Lung (tissue), 11 donors: ENCODE measurements at regions not wholly inside any gene's neighbourhood (a gene's known extent, or its start where the extent isn't known, plus 50 kb on each side); places are given as distances from the start of the nearest gene placed in this dataset.

Source experiments
- ATAC-seq: fragments of 200-7000 bp; cut with Tn5 transposase; one replicate; pipeline ENCODE4 v1.9.1; 2020; ENCODE audit warnings: moderate number of reproducible peaks; ENCODE audit not compliant: insufficient read depth, low FRiP score
- DNase-seq, 3 donors: peaks; one replicate each; pipeline ENCODE4 v3.0.0-alpha.2; 2013 to 2017
- H3K27ac ChIP-seq, 2 donors: one replicate each; pipeline ENCODE4 v1.5.1; 2013; ENCODE audit warnings: mild to moderate bottlenecking in 2 of 2, moderate library complexity in 2 of 2, control low read depth in 1 of 2, inconsistent platforms in 1 of 2, low read depth in 1 of 2, low read length in 1 of 2
- H3K27me3 ChIP-seq, 3 donors: one replicate each; pipeline ENCODE4 v1.5.1; 2013; ENCODE audit warnings: low read length in 2 of 3; ENCODE audit not compliant: control insufficient read depth in 3 of 3, insufficient read depth in 3 of 3
- H3K36me3 ChIP-seq, 4 donors: one replicate each; pipeline ENCODE4 v1.5.1; 2013; ENCODE audit warnings: low read length in 4 of 4, mild to moderate bottlenecking in 1 of 4, moderate library complexity in 1 of 4; ENCODE audit not compliant: control insufficient read depth in 4 of 4, insufficient read depth in 4 of 4
- H3K4me1 ChIP-seq, 5 donors: one replicate each; pipeline ENCODE4 v1.5.1; 2013; ENCODE audit warnings: low read length in 5 of 5, mild to moderate bottlenecking in 2 of 5, moderate library complexity in 1 of 5; ENCODE audit not compliant: control insufficient read depth in 5 of 5, insufficient read depth in 5 of 5
- H3K4me3 ChIP-seq: one replicate; pipeline ENCODE4 v1.5.1; 2013; ENCODE audit warnings: mild to moderate bottlenecking, control low read depth, moderate library complexity
- H3K9ac ChIP-seq, 2 donors: one replicate each; pipeline ENCODE4 v1.5.1; 2013; ENCODE audit warnings: low read length in 2 of 2, control low read depth in 1 of 2; ENCODE audit not compliant: insufficient read depth in 1 of 2
- H3K9me3 ChIP-seq, 4 donors: one replicate each; pipeline ENCODE4 v1.5.1; 2013; ENCODE audit warnings: low read length in 3 of 4, mild to moderate bottlenecking in 1 of 4, moderate library complexity in 1 of 4; ENCODE audit not compliant: control insufficient read depth in 4 of 4, insufficient read depth in 3 of 4
- CTCF ChIP-seq: IDR thresholded peaks from 2 replicates; pipeline ENCODE4 v1.5.1; 2012; ENCODE audit warnings: mild to moderate bottlenecking; ENCODE audit errors: control extremely low read depth, extremely low read depth
- WGBS, 2 donors: extraction: QIAGEN DNeasy Blood & Tissue Kit; methylation state at CpG; one replicate each; pipeline ENCODE4 v1.1.7; 2013; 5-methylcytosine and 5-hydroxymethylcytosine counted together
- donor health status: control.
- donor health status: control.
- donor health status: Bipolar disorder and iron deficiency.
- donor health status: healthy.
- donor health status: DM: yes; HTN: yes; CAD: no.

- no peak for TF ChIP-seq CTCF
- Histone ChIP-seq H3K27me3 (no peaks in the 10 kb centered on the region), H3K36me3 (no peaks in the 10 kb centered on the region), H3K9me3 (peaks cover 0 to 4% (median 0%) of the 10 kb centered on the region in 4 donors), H3K27ac (no peak overlapping the region), H3K4me3 (no peak overlapping the region), H3K4me1 (no peaks in the 10 kb centered on the region), H3K9ac (no peak overlapping the region)
- ATAC-seq (no peak), DNase-seq (peak in 2 of 3 donors; percentile 1 to 14)
- 65 to 83% methylated on average over 2 of the region's 2 CpGs for WGBS, 2 donors
Observed at GRCh38 chr2:57465967-57466366, 580.6 kb upstream of the VRK2 start.

- no peaks in the 10 kb centered on the region for H3K27me3 ChIP-seq
- H3K9ac ChIP-seq = no peak overlapping the region
- no peaks in the 10 kb centered on the region for H3K4me1 ChIP-seq
- WGBS, 2 donors = 80 to 89% methylated on average over 3 of the region's 3 CpGs
- DNase-seq = no peak
- H3K27ac ChIP-seq = no peak overlapping the region
- no peaks in the 10 kb centered on the region for H3K9me3 ChIP-seq
- H3K36me3 ChIP-seq = no peaks in the 10 kb centered on the region
- H3K4me3 ChIP-seq = no peak overlapping the region
- no peak for ATAC-seq
- no peak for TF ChIP-seq CTCF
Observed at GRCh38 chr2:57475391-57475790, 571.2 kb upstream of the VRK2 start.

- Histone ChIP-seq H3K36me3 (no peaks in the 10 kb centered on the region), H3K27me3 (no peaks in the 10 kb centered on the region), H3K9me3 (no peaks in the 10 kb centered on the region), H3K4me1 (no peaks in the 10 kb centered on the region), H3K9ac (no peak overlapping the region), H3K27ac (no peak overlapping the region), H3K4me3 (no peak overlapping the region)
- WGBS, 2 donors = 93 to 96% methylated on average over 1 of the region's 1 CpG
- ATAC-seq (no peak), DNase-seq (no peak)
- no peak for TF ChIP-seq CTCF
Observed at GRCh38 chr2:57479981-57480380, 566.6 kb upstream of the VRK2 start.

GRCh38 chr2:57488061-57488460 lies 558.5 kb upstream of the VRK2 start:
- Histone ChIP-seq H3K4me3 (no peak overlapping the region), H3K9ac (no peak overlapping the region), H3K27me3 (no peaks in the 10 kb centered on the region), H3K36me3 (no peaks in the 10 kb centered on the region), H3K4me1 (no peaks in the 10 kb centered on the region), H3K27ac (no peak overlapping the region), H3K9me3 (no peaks in the 10 kb centered on the region)
- DNase-seq = no peak
- TF ChIP-seq CTCF = no peak
- no peak for ATAC-seq
